NT2/D1 (cell line): ENCODE measurements at regions not wholly inside any gene's neighbourhood (a gene's known extent, or its start where the extent isn't known, plus 50 kb on each side); places are given as distances from the start of the nearest gene placed in this dataset.

Source experiments
- SUZ12 ChIP-seq: IDR thresholded peaks from 2 replicates; pipeline ENCODE4 v1.6.1; 2011; ENCODE audit not compliant: insufficient read length, insufficient read depth; ENCODE audit errors: extremely low read depth
- YY1 ChIP-seq: IDR thresholded peaks from 2 replicates; pipeline ENCODE4 v1.6.1; 2011; ENCODE audit not compliant: insufficient read length, insufficient read depth

DNA sequence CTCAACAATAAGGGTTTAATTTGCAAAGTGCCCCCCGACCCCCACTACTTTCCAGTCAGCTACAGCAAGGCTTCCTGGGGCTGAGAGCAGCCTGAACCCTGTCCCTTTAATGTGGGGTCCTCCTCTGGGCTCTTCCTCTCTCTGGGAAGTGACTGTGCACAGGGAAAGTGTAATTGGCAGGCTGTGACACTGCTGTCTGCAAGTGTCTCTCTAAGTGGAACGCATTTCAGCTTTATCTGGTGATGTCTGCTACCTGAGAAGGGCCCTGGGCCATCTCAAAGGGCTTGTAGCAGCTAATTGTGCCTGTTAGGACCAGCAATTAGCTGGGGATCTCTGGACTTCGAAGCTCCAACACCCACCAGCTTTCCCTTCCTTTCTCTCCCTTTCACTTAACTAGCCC is 406.6 kb downstream of the TSHZ3 start:
- TF ChIP-seq SUZ12 (no peak), YY1 (no peak)
